Panc1 (cell line): ENCODE measurements at regions not wholly inside any gene's neighbourhood (a gene's known extent, or its start where the extent isn't known, plus 50 kb on each side); places are given as distances from the start of the nearest gene placed in this dataset.

Experiments
- POLR2AphosphoS5 ChIP-seq: IDR thresholded peaks from 2 replicates; pipeline ENCODE4 v1.6.1; 2012; ENCODE audit warnings: mild to moderate bottlenecking, low read depth, low read length, moderate library complexity
- SIN3A ChIP-seq: IDR thresholded peaks from 2 replicates; pipeline ENCODE4 v1.6.1; 2012; ENCODE audit warnings: low read depth, mild to moderate bottlenecking, low read length, moderate library complexity, borderline replicate concordance; ENCODE audit not compliant: insufficient read depth
- TF ChIP-seq, protein P1 (sequence below): fragments of 450-650 bp; IDR thresholded peaks from 2 replicates; pipeline ENCODE4 v1.5.1; 2017; ENCODE audit warnings: mild to moderate bottlenecking
- TF ChIP-seq, protein P2 (sequence below), 2 experiments: IDR thresholded peaks; 2 replicates each; pipeline ENCODE4 v1.6.1; 2011 to 2012; ENCODE audit warnings: low read depth in 2 of 2, control low read depth in 1 of 2, low read length in 1 of 2, mild to moderate bottlenecking in 1 of 2, moderate library complexity in 1 of 2; ENCODE audit not compliant: insufficient read depth in 1 of 2

DNA sequence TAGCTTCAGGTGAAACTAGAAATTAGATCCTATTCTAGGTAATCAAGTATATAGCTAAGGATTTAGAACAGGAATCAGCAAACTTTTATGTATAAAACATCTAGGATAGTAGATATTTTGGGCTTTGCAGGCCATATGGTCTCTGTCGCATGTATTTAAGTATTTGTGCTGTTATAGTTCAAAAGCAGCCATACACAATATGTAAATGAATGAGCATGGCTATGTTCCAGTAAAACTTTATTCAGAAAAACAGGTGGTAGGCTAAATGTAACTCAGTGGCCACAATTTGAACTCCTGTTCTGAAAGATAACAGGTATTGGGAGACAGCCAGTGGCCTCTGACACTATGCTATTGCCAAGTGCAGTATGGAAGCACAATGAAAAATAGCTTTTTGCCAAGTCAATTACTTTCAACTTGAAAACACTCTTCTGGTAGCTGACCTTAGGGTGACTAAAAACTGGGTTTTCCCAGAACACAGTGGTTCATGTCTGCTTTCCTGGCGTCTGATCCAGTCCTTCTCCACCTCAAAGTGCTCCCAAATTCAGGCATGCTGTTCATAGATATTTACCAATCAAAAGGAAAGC is 304.7 kb upstream of the SYT4 start:
- TF ChIP-seq, protein P1, sequence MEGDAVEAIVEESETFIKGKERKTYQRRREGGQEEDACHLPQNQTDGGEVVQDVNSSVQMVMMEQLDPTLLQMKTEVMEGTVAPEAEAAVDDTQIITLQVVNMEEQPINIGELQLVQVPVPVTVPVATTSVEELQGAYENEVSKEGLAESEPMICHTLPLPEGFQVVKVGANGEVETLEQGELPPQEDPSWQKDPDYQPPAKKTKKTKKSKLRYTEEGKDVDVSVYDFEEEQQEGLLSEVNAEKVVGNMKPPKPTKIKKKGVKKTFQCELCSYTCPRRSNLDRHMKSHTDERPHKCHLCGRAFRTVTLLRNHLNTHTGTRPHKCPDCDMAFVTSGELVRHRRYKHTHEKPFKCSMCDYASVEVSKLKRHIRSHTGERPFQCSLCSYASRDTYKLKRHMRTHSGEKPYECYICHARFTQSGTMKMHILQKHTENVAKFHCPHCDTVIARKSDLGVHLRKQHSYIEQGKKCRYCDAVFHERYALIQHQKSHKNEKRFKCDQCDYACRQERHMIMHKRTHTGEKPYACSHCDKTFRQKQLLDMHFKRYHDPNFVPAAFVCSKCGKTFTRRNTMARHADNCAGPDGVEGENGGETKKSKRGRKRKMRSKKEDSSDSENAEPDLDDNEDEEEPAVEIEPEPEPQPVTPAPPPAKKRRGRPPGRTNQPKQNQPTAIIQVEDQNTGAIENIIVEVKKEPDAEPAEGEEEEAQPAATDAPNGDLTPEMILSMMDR: no peak
- TF ChIP-seq POLR2AphosphoS5 (no peak), SIN3A (no peak)
- TF ChIP-seq, protein P2, sequence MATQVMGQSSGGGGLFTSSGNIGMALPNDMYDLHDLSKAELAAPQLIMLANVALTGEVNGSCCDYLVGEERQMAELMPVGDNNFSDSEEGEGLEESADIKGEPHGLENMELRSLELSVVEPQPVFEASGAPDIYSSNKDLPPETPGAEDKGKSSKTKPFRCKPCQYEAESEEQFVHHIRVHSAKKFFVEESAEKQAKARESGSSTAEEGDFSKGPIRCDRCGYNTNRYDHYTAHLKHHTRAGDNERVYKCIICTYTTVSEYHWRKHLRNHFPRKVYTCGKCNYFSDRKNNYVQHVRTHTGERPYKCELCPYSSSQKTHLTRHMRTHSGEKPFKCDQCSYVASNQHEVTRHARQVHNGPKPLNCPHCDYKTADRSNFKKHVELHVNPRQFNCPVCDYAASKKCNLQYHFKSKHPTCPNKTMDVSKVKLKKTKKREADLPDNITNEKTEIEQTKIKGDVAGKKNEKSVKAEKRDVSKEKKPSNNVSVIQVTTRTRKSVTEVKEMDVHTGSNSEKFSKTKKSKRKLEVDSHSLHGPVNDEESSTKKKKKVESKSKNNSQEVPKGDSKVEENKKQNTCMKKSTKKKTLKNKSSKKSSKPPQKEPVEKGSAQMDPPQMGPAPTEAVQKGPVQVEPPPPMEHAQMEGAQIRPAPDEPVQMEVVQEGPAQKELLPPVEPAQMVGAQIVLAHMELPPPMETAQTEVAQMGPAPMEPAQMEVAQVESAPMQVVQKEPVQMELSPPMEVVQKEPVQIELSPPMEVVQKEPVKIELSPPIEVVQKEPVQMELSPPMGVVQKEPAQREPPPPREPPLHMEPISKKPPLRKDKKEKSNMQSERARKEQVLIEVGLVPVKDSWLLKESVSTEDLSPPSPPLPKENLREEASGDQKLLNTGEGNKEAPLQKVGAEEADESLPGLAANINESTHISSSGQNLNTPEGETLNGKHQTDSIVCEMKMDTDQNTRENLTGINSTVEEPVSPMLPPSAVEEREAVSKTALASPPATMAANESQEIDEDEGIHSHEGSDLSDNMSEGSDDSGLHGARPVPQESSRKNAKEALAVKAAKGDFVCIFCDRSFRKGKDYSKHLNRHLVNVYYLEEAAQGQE (IDR thresholded peaks at IDR 0.05; ENCODE audit: insufficient read depth in 1 of 2, low read depth in 2 of 2, low read length in 1 of 2): no peak
